Endothelial cell of umbilical vein (primary cell): ENCODE measurements at regions not wholly inside any gene's neighbourhood (a gene's known extent, or its start where the extent isn't known, plus 50 kb on each side); places are given as distances from the start of the nearest gene placed in this dataset.

Source experiments
- BruUV-seq: library from RNA; stranded (reverse); fragments of 400-500 nt; replicated peaks from 2 replicates; lab custom pipeline; 2021; lab: Mats Ljungman, UMichigan
- CTCF ChIA-PET: fragments of 300-600, 350-600 bp; sonication (Branson Sonifier 250); formaldehyde crosslinking; loops from one replicate; lab custom pipeline; 2021; ENCODE audit warnings: antibody characterized with exemption, inconsistent platforms; lab: Charles Lee
- POLR2A ChIA-PET: fragments of 300-600, 350-600 bp; sonication (Branson Sonifier 250); formaldehyde crosslinking; loops from one replicate; lab custom pipeline; 2021; ENCODE audit warnings: antibody characterized with exemption, inconsistent platforms; lab: Charles Lee
- DNase-seq: peaks from one replicate; pipeline ENCODE4 v3.0.0-alpha.2; 2011; ENCODE audit warnings: low read depth, low spot score
- FAIRE-seq: peaks from 2 replicates; lab custom pipeline; 2011; peaks lifted over from hg19 to GRCh38; lab: Jason Lieb, UNC
- H2AFZ ChIP-seq: 2 replicates; pipeline ENCODE4 v1.6.0; 2012; ENCODE audit warnings: low read depth, low read length, control low read depth, inconsistent platforms
- H3K27ac ChIP-seq: 2 replicates; pipeline ENCODE4 v1.5.1; 2011; ENCODE audit warnings: low read depth, mild to moderate bottlenecking, control low read depth, low read length, moderate library complexity; ENCODE audit not compliant: insufficient read depth
- H3K27me3 ChIP-seq, 2 experiments: 2 replicates each; pipeline versions ENCODE4 v1.6.0 to v1.6.1; 2011; ENCODE audit warnings: low read length in 2 of 2, mixed read lengths in 1 of 2; ENCODE audit not compliant: control insufficient read depth in 2 of 2, insufficient read depth in 2 of 2
- H3K36me3 ChIP-seq, 2 experiments: 2 replicates in 1 of 2; 3 replicates in 1 of 2; pipeline ENCODE4 v1.5.1; 2011; ENCODE audit warnings: low read length in 2 of 2, mild to moderate bottlenecking in 1 of 2, moderate library complexity in 1 of 2; ENCODE audit not compliant: control insufficient read depth in 2 of 2, insufficient read depth in 2 of 2; ENCODE audit errors: extremely low read depth in 1 of 2
- H3K4me1 ChIP-seq: 3 replicates; pipeline ENCODE4 v1.5.1; 2011; ENCODE audit warnings: mild to moderate bottlenecking, low read length; ENCODE audit not compliant: control insufficient read depth, insufficient read depth; ENCODE audit errors: extremely low read depth
- H3K4me2 ChIP-seq: 2 replicates; pipeline ENCODE4 v1.6.1; 2011; ENCODE audit warnings: low read length, control low read depth, mixed read lengths; ENCODE audit not compliant: insufficient read depth
- H3K4me3 ChIP-seq, 3 experiments: fragments of 200-600 bp in 1 of 3; sonication (generic), shearing (Covaris generic) in 1 of 3; replicated peaks in 1 of 3; 2 replicates each; pipeline ENCODE4 v1.5.1; 2011 to 2016; ENCODE audit warnings: control low read depth in 3 of 3, low read length in 3 of 3, mild to moderate bottlenecking in 2 of 3, inconsistent platforms in 1 of 3, low read depth in 1 of 3, moderate library complexity in 1 of 3; ENCODE audit not compliant: insufficient read depth in 1 of 3
- H3K79me2 ChIP-seq: 2 replicates; pipeline ENCODE4 v1.6.0; 2012; ENCODE audit warnings: low read length, inconsistent platforms; ENCODE audit not compliant: control insufficient read depth, insufficient read depth
- H3K9ac ChIP-seq: replicated peaks from 2 replicates; pipeline ENCODE3; 2011; ENCODE audit warnings: low read length, control low read depth; ENCODE audit not compliant: insufficient read depth; ENCODE audit errors: extremely low read depth
- H3K9me1 ChIP-seq: replicated peaks from 3 replicates; pipeline ENCODE4 v1.6.0; 2011; ENCODE audit warnings: mild to moderate bottlenecking, low read length; ENCODE audit not compliant: control insufficient read depth, insufficient read depth; ENCODE audit errors: extremely low read depth
- H3K9me3 ChIP-seq: replicated peaks from 2 replicates; pipeline ENCODE4 v1.5.1; 2012; ENCODE audit warnings: low read length, inconsistent platforms; ENCODE audit not compliant: control insufficient read depth, insufficient read depth
- H4K20me1 ChIP-seq: replicated peaks from 2 replicates; pipeline ENCODE3; 2011; ENCODE audit warnings: mild to moderate bottlenecking, low read length; ENCODE audit not compliant: control insufficient read depth, insufficient read depth; ENCODE audit errors: extremely low read depth
- CTCF ChIP-seq, 2 donors: IDR thresholded peaks; 1 replicate in 1 of 2; 2 replicates in 1 of 2; pipeline ENCODE4 v1.5.1; 2011; ENCODE audit warnings: low read length in 2 of 2, mild to moderate bottlenecking in 2 of 2, moderate library complexity in 2 of 2, control low read depth in 1 of 2, inconsistent platforms in 1 of 2, low read depth in 1 of 2; ENCODE audit not compliant: insufficient read depth in 1 of 2; ENCODE audit errors: extremely low read depth in 1 of 2
- EZH2 ChIP-seq: IDR thresholded peaks from 2 replicates; pipeline ENCODE4 v1.6.1; 2012; ENCODE audit warnings: borderline replicate concordance, low read depth, mild to moderate bottlenecking, moderate library complexity, low read length, inconsistent platforms; ENCODE audit not compliant: severe bottlenecking
- FOS ChIP-seq: IDR thresholded peaks from 2 replicates; pipeline ENCODE4 v1.6.1; 2011; ENCODE audit warnings: mild to moderate bottlenecking, low read length, moderate library complexity, borderline replicate concordance; ENCODE audit not compliant: insufficient read depth
- GATA2 ChIP-seq: IDR thresholded peaks from 2 replicates; pipeline ENCODE4 v1.7.0; 2011; ENCODE audit warnings: low read depth, mild to moderate bottlenecking, moderate library complexity, mixed read lengths, low read length; ENCODE audit not compliant: insufficient read length, insufficient read depth
- JUN ChIP-seq: IDR thresholded peaks from 2 replicates; pipeline ENCODE4 v1.6.1; 2011; ENCODE audit warnings: borderline replicate concordance, low read depth; ENCODE audit not compliant: insufficient read length, insufficient read depth
- MAX ChIP-seq: IDR thresholded peaks from 2 replicates; pipeline ENCODE4 v1.6.1; 2011; ENCODE audit not compliant: insufficient read depth, insufficient read length
- MYC ChIP-seq: IDR thresholded peaks from one replicate; pipeline ENCODE4 v1.6.1; 2011; ENCODE audit warnings: mild to moderate bottlenecking, low read depth, low read length
- POLR2A ChIP-seq: IDR thresholded peaks from 2 replicates; pipeline ENCODE4 v1.6.1; 2012; ENCODE audit warnings: low read depth, mild to moderate bottlenecking, control low read depth, low read length
- POLR2AphosphoS5 ChIP-seq: IDR thresholded peaks from 2 replicates; pipeline ENCODE4 v1.6.1; 2012; ENCODE audit warnings: low read depth, mild to moderate bottlenecking, control low read depth, low read length, moderate library complexity; ENCODE audit not compliant: insufficient read depth
- dilution Hi-C: fragments of 300-500 bp; cut with MboI; formaldehyde crosslinking; loops from one replicate; pipeline ENCODE4 v1.15.0; 2019; ENCODE audit warnings: low sequenced_read_pairs; ENCODE audit not compliant: extremely low pct_ligation_motif_present
- intact Hi-C: fragments of 100-400 bp; cut with micrococcal nuclease; formaldehyde crosslinking; loops from one replicate; pipeline ENCODE4 v1.10.0; 2022

GRCh38 chr2:15810477-15811150, 129.7 kb upstream of the MYCN start:
- Histone ChIP-seq H3K36me3 (no peaks in the 10 kb centered on the region), H3K27ac (no peak overlapping the region), H3K9me1 (no peaks in the 10 kb centered on the region), H3K4me2 (no peak overlapping the region), H3K4me1 (no peaks in the 10 kb centered on the region), H3K4me3 (no peak overlapping the region), H3K27me3 (peaks cover 0 to 3% of the 10 kb centered on the region in 2 experiments), H3K79me2 (no peaks in the 10 kb centered on the region), H4K20me1 (no peaks in the 10 kb centered on the region), H3K9me3 (no peaks in the 10 kb centered on the region), H2AFZ (no peak overlapping the region), H3K9ac (no peak overlapping the region)
- intact Hi-C loops (no loop called here), dilution Hi-C loops (no loop called here)
- no TSS peak for BruUV-seq
- no peak for FAIRE-seq
- no peak for DNase-seq
- POLR2A ChIA-PET, result no interaction called here
- CTCF ChIA-PET, result no interaction called here
- TF ChIP-seq JUN (no peak), MAX (no peak), FOS (no peak), MYC (no peak), GATA2 (no peak), CTCF (IDR thresholded peaks at IDR 0.05; ENCODE audit: extremely low read depth in 1 of 2, insufficient read depth in 1 of 2, low read depth in 1 of 2, low read length in 2 of 2) (no peak), POLR2AphosphoS5 (no peak), POLR2A (no peak), EZH2 (no peak)
